Neural cell (in vitro differentiated cells): ENCODE measurements at regions not wholly inside any gene's neighbourhood (a gene's known extent, or its start where the extent isn't known, plus 50 kb on each side); places are given as distances from the start of the nearest gene placed in this dataset.

Source experiments
- H2AFZ ChIP-seq: fragments of 200-600, 300-800 bp; sonication (generic), shearing (Covaris generic); 2 replicates; pipeline ENCODE4 v1.6.0; 2014; ENCODE audit warnings: low read depth, mild to moderate bottlenecking, antibody characterized with exemption, low read length, moderate library complexity
- H3F3A ChIP-seq: fragments of 200-600 bp; shearing (Covaris generic); 2 replicates; pipeline ENCODE4 v1.6.1; 2016; ENCODE audit warnings: mild to moderate bottlenecking, moderate library complexity, mixed read lengths, antibody characterized with exemption, low read length; ENCODE audit not compliant: insufficient read depth, poor library complexity, severe bottlenecking
- H3K27ac ChIP-seq: fragments of 200-600, 300-800 bp; sonication (generic), shearing (Covaris generic); 2 replicates; pipeline ENCODE4 v1.5.1; 2014; ENCODE audit warnings: mild to moderate bottlenecking, low read length, moderate library complexity
- H3K27me3 ChIP-seq: fragments of 300-800, 200-600 bp; sonication (generic), shearing (Covaris generic); 2 replicates; pipeline ENCODE4 v1.6.0; 2014; ENCODE audit warnings: mild to moderate bottlenecking, low read depth, low read length, moderate library complexity; ENCODE audit not compliant: insufficient read depth
- H3K36me3 ChIP-seq: fragments of 300-800, 200-600 bp; sonication (generic), shearing (Covaris generic); 2 replicates; pipeline ENCODE4 v1.5.1; 2014; ENCODE audit warnings: mild to moderate bottlenecking, antibody characterized with exemption, low read length, moderate library complexity; ENCODE audit not compliant: insufficient read depth
- H3K4me2 ChIP-seq: fragments of 300-800, 200-600 bp; sonication (generic), shearing (Covaris generic); 2 replicates; pipeline ENCODE4 v1.6.0; 2014; ENCODE audit warnings: mild to moderate bottlenecking, low read length
- H3K4me3 ChIP-seq: fragments of 300-800, 200-600 bp; sonication (generic), shearing (Covaris generic); 2 replicates; pipeline ENCODE4 v1.5.1; 2014; ENCODE audit warnings: mild to moderate bottlenecking, low read length, moderate library complexity
- H3K79me2 ChIP-seq: fragments of 200-600 bp; shearing (Covaris generic); replicated peaks from 2 replicates; pipeline ENCODE4 v1.6.0; 2014; ENCODE audit warnings: mild to moderate bottlenecking, low read length, moderate library complexity; ENCODE audit not compliant: insufficient read depth
- H3K9ac ChIP-seq: fragments of 300-800, 200-600 bp; sonication (generic), shearing (Covaris generic); 2 replicates; pipeline ENCODE4 v1.6.1; 2016; ENCODE audit warnings: mild to moderate bottlenecking, low read length, mixed read lengths
- H3K9me2 ChIP-seq: fragments of 200-600 bp; shearing (Covaris generic); 2 replicates; pipeline ENCODE4 v1.6.1; 2016; ENCODE audit warnings: mild to moderate bottlenecking, low read length, mixed read lengths; ENCODE audit not compliant: insufficient read depth
- H3K9me3 ChIP-seq: fragments of 200-600, 300-800 bp; sonication (generic), shearing (Covaris generic); 2 replicates; pipeline ENCODE4 v1.6.1; 2016; ENCODE audit warnings: mild to moderate bottlenecking, mixed run types, low read length, moderate library complexity, mixed read lengths
- H4K20me1 ChIP-seq: fragments of 200-600 bp; shearing (Covaris generic); 2 replicates; pipeline ENCODE4 v1.6.1; 2016; ENCODE audit warnings: mild to moderate bottlenecking, mixed run types; ENCODE audit not compliant: insufficient read depth
- EP300 ChIP-seq: fragments of 450-650 bp; conservative IDR thresholded peaks from 2 replicates; pipeline ENCODE4 v1.6.1; 2014; ENCODE audit warnings: antibody characterized with exemption, mild to moderate bottlenecking, moderate library complexity; ENCODE audit not compliant: poor library complexity, severe bottlenecking
- EZH2 ChIP-seq: fragments of 200-600, 300-800 bp; shearing (Covaris generic), sonication (generic); IDR thresholded peaks from 2 replicates; pipeline ENCODE4 v1.6.1; 2014; ENCODE audit warnings: antibody characterized with exemption, low read length, borderline replicate concordance, mild to moderate bottlenecking; ENCODE audit not compliant: insufficient read depth, poor library complexity, severe bottlenecking
- MXI1 ChIP-seq: fragments of 450-650 bp; conservative IDR thresholded peaks from 2 replicates; pipeline ENCODE4 v1.6.1; 2014; ENCODE audit warnings: antibody characterized with exemption, mild to moderate bottlenecking; ENCODE audit not compliant: poor library complexity, severe bottlenecking
- POLR2AphosphoS5 ChIP-seq: IDR thresholded peaks from 2 replicates; pipeline ENCODE4 v1.6.1; 2012
- RAD21 ChIP-seq: fragments of 450-650 bp; conservative IDR thresholded peaks from 2 replicates; pipeline ENCODE4 v1.6.1; 2014; ENCODE audit warnings: antibody characterized with exemption, mild to moderate bottlenecking, moderate library complexity
- SMC3 ChIP-seq: fragments of 450-650 bp; conservative IDR thresholded peaks from 2 replicates; pipeline ENCODE4 v1.6.1; 2014; ENCODE audit warnings: antibody characterized with exemption, mild to moderate bottlenecking, moderate library complexity; ENCODE audit not compliant: poor library complexity
- TAF1 ChIP-seq: IDR thresholded peaks from 2 replicates; pipeline ENCODE4 v1.6.1; 2012; ENCODE audit warnings: low read depth
- TF ChIP-seq, protein P1 (sequence below): fragments of 450-650 bp; IDR thresholded peaks from 2 replicates; pipeline ENCODE4 v1.5.1; 2014; ENCODE audit warnings: antibody characterized with exemption, mild to moderate bottlenecking, moderate library complexity; ENCODE audit not compliant: poor library complexity, severe bottlenecking
- TF ChIP-seq, protein P2 (sequence below): IDR thresholded peaks from 2 replicates; pipeline ENCODE4 v1.6.1; 2012; ENCODE audit warnings: borderline replicate concordance

DNA sequence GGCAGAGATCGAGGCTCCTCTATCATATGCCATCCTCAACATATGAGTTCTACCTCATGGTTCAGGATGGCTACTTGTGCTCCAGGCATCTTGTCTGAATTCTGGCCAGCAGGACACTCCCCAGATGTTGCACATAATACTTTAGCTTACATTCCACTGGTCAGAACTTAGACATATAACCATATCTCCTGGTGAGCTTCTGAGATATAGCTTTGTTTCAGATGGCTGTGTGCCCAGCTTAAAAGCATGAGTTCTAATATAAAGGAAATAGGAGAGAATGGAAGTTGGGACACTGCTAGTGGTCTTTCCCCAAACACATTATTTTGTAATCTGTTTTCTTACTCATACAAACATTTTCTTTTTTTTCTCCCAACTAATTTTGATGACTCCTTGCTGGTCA lies 50.8 kb upstream of the IFRD1 start:
- Histone ChIP-seq H2AFZ (no peak overlapping the region), H3K4me2 (no peak overlapping the region), H4K20me1 (no peaks in the 10 kb centered on the region), H3K36me3 (no peaks in the 10 kb centered on the region), H3F3A (no peaks in the 10 kb centered on the region), H3K9me2 (no peaks in the 10 kb centered on the region), H3K27me3 (no peaks in the 10 kb centered on the region), H3K27ac (no peak overlapping the region), H3K9me3 (no peaks in the 10 kb centered on the region), H3K4me3 (no peak overlapping the region), H3K79me2 (no peaks in the 10 kb centered on the region), H3K9ac (no peak overlapping the region)
- TF ChIP-seq, protein P1, sequence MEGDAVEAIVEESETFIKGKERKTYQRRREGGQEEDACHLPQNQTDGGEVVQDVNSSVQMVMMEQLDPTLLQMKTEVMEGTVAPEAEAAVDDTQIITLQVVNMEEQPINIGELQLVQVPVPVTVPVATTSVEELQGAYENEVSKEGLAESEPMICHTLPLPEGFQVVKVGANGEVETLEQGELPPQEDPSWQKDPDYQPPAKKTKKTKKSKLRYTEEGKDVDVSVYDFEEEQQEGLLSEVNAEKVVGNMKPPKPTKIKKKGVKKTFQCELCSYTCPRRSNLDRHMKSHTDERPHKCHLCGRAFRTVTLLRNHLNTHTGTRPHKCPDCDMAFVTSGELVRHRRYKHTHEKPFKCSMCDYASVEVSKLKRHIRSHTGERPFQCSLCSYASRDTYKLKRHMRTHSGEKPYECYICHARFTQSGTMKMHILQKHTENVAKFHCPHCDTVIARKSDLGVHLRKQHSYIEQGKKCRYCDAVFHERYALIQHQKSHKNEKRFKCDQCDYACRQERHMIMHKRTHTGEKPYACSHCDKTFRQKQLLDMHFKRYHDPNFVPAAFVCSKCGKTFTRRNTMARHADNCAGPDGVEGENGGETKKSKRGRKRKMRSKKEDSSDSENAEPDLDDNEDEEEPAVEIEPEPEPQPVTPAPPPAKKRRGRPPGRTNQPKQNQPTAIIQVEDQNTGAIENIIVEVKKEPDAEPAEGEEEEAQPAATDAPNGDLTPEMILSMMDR, result no peak
- TF ChIP-seq EP300 (no peak), SMC3 (no peak), MXI1 (no peak)
- TF ChIP-seq, protein P2, sequence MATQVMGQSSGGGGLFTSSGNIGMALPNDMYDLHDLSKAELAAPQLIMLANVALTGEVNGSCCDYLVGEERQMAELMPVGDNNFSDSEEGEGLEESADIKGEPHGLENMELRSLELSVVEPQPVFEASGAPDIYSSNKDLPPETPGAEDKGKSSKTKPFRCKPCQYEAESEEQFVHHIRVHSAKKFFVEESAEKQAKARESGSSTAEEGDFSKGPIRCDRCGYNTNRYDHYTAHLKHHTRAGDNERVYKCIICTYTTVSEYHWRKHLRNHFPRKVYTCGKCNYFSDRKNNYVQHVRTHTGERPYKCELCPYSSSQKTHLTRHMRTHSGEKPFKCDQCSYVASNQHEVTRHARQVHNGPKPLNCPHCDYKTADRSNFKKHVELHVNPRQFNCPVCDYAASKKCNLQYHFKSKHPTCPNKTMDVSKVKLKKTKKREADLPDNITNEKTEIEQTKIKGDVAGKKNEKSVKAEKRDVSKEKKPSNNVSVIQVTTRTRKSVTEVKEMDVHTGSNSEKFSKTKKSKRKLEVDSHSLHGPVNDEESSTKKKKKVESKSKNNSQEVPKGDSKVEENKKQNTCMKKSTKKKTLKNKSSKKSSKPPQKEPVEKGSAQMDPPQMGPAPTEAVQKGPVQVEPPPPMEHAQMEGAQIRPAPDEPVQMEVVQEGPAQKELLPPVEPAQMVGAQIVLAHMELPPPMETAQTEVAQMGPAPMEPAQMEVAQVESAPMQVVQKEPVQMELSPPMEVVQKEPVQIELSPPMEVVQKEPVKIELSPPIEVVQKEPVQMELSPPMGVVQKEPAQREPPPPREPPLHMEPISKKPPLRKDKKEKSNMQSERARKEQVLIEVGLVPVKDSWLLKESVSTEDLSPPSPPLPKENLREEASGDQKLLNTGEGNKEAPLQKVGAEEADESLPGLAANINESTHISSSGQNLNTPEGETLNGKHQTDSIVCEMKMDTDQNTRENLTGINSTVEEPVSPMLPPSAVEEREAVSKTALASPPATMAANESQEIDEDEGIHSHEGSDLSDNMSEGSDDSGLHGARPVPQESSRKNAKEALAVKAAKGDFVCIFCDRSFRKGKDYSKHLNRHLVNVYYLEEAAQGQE, result no peak

DNA sequence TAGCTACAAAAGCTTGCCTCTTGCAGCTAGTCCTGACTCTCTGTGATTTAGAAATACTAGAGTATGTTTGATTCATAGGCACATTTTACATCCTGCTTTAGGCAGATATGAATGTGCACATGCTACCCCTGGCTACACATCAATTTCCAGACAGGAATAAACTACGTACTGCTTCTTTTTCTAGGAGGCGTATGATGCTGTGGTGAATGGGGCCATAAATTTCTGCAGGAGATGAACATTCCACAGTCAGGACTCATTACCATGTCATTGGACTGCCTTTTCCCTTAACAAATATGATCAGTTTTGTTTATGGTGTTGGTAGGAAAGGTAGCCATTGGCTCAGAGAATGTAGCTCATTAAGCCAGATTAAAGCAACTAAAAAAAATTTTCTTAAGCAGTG lies 50.1 kb upstream of the IFRD1 start:
- H3K27ac ChIP-seq, result no peak overlapping the region

More for the DNA sequence above, 50.1 kb upstream of the IFRD1 start:
- Histone ChIP-seq H3F3A (no peaks in the 10 kb centered on the region), H3K4me2 (no peak overlapping the region), H3K9me3 (no peaks in the 10 kb centered on the region), H3K36me3 (no peaks in the 10 kb centered on the region), H4K20me1 (no peaks in the 10 kb centered on the region), H3K9me2 (no peaks in the 10 kb centered on the region), H2AFZ (no peak overlapping the region), H3K4me3 (no peak overlapping the region), H3K79me2 (no peaks in the 10 kb centered on the region), H3K27me3 (no peaks in the 10 kb centered on the region), H3K9ac (no peak overlapping the region)
- no peak for TF ChIP-seq RAD21
- TF ChIP-seq MXI1, result no peak
- no peak for TF ChIP-seq SMC3
- TF ChIP-seq POLR2AphosphoS5, result no peak
- TF ChIP-seq, protein P1, result no peak
- no peak for TF ChIP-seq TAF1
- TF ChIP-seq, protein P2, result no peak
- TF ChIP-seq EP300, result no peak
- TF ChIP-seq EZH2, result no peak
